ENCODE measurements at regions not wholly inside any gene's neighbourhood (a gene's known extent, or its start where the extent isn't known, plus 50 kb on each side); places are given as distances from the start of the nearest gene placed in this dataset.
"Not testable (repeated sequence)": the region's sequence is repeated elsewhere in the genome, so short reads cannot be mapped to it uniquely, and the experiment has no call there.

DNA sequence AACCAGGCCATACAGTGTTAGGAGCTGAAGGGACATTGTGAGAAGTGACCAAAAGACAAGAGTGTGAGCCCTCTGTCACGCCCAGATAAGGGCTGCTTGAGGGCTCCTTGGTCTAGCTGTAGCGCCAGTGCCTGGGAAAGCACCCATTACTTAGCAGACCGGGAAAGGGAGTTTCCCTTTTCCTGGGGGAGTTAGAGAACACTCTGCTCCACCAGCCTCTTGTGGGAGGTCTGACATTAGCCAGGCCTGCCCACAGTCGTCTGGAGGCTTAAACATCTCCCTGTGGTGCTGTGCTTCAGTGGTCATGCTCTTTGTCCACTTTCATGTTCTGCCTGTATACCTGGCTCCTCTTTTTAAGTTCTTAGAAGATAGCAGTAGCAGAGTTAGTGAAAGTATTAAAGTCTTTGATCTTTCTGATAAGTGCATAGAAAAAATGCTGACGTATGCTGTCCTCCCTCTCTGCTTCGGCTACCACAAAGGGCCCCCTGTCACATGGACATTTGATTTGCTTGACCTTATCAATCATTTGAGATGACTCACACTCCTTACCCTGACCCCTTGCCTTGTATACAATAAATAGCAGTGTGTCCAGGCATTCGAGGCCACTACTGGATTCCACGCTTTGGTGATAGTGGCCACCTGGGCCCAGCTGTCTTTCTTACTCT lies 201.5 kb upstream of the ECI2 start:
- no TSS peak for BruUV-seq (replicated peaks)
- Histone ChIP-seq H3K4me1 (ENCODE audit: control insufficient read depth, insufficient read depth, low read length) (no peaks in the 10 kb centered on the region), H3K36me3 (ENCODE audit: control insufficient read depth, insufficient read depth, low read length) (no peaks in the 10 kb centered on the region), H3K9me3 (ENCODE audit: control insufficient read depth, insufficient read depth, low read depth, low read length) (no peaks in the 10 kb centered on the region), H3K27me3 (ENCODE audit: control insufficient read depth, insufficient read depth, low read length) (no peaks in the 10 kb centered on the region), H3K27ac (ENCODE audit: low read length) (no peak overlapping the region), H3K4me3 (ENCODE audit: low read depth in 2 of 2, low read length in 2 of 2) (no peak overlapping the region)
- ATAC-seq = no peak
- TF ChIP-seq, protein P1, sequence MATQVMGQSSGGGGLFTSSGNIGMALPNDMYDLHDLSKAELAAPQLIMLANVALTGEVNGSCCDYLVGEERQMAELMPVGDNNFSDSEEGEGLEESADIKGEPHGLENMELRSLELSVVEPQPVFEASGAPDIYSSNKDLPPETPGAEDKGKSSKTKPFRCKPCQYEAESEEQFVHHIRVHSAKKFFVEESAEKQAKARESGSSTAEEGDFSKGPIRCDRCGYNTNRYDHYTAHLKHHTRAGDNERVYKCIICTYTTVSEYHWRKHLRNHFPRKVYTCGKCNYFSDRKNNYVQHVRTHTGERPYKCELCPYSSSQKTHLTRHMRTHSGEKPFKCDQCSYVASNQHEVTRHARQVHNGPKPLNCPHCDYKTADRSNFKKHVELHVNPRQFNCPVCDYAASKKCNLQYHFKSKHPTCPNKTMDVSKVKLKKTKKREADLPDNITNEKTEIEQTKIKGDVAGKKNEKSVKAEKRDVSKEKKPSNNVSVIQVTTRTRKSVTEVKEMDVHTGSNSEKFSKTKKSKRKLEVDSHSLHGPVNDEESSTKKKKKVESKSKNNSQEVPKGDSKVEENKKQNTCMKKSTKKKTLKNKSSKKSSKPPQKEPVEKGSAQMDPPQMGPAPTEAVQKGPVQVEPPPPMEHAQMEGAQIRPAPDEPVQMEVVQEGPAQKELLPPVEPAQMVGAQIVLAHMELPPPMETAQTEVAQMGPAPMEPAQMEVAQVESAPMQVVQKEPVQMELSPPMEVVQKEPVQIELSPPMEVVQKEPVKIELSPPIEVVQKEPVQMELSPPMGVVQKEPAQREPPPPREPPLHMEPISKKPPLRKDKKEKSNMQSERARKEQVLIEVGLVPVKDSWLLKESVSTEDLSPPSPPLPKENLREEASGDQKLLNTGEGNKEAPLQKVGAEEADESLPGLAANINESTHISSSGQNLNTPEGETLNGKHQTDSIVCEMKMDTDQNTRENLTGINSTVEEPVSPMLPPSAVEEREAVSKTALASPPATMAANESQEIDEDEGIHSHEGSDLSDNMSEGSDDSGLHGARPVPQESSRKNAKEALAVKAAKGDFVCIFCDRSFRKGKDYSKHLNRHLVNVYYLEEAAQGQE (IDR thresholded peaks at IDR 0.05; ENCODE audit: insufficient read depth in 1 of 2, low read depth in 2 of 2, low read length in 1 of 2) = no peak
- no peak for TF ChIP-seq SIN3A (IDR thresholded peaks at IDR 0.05; ENCODE audit: borderline replicate concordance, insufficient read depth, low read depth, low read length)
- intact Hi-C loops (cut with micrococcal nuclease; ENCODE audit: unreplicated experiment) (no loop called here), in situ Hi-C loops (cut with HindIII; ENCODE audit: low pct_unique_long_range_greater_than_20kb, low sequenced_read_pairs) (no loop called here)
- CTCF ChIA-PET = no interaction called here
- no peak for DNase-seq (ENCODE audit: low read depth, low spot score)
- POLR2A ChIA-PET = no interaction called here

DNA sequence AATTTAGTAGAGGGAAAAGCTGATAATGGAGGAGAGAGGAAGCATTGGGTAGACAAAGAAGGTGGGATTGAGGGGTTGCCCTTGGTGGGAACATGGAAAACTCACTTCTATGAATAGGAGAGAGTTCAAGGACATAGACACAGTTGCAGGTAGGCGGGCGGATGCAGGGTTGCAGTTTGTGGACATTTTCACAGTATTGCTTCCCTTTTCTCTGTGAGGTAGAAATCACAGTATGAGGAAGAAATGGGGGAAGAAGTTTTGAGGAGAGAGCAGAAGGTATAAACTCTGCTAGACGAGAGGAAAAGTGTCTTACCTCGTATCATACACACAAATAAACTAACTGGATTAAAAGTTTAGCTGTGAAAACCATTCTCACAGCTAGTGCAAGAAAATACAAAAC lies 200.7 kb upstream of the ECI2 start:
- H3K27ac ChIP-seq (ENCODE audit: low read length) = no peak overlapping the region
- DNase-seq (ENCODE audit: low read depth, low spot score) = no peak
- H3K9me3 ChIP-seq (ENCODE audit: control insufficient read depth, insufficient read depth, low read depth, low read length) = no peaks in the 10 kb centered on the region
- no peaks in the 10 kb centered on the region for H3K4me1 ChIP-seq (ENCODE audit: control insufficient read depth, insufficient read depth, low read length)
- no peak for ATAC-seq
- intact Hi-C loops (cut with micrococcal nuclease; ENCODE audit: unreplicated experiment) (no loop called here), in situ Hi-C loops (cut with HindIII; ENCODE audit: low pct_unique_long_range_greater_than_20kb, low sequenced_read_pairs) (no loop called here)
- H3K4me3 ChIP-seq (ENCODE audit: low read depth in 2 of 2, low read length in 2 of 2) = no peak overlapping the region
- no peaks in the 10 kb centered on the region for H3K27me3 ChIP-seq (ENCODE audit: control insufficient read depth, insufficient read depth, low read length)
- no TSS peak for BruUV-seq (replicated peaks)
- ChIA-PET CTCF (no interaction called here), POLR2A (no interaction called here)
- no peak for TF ChIP-seq POLR2AphosphoS5 (IDR thresholded peaks at IDR 0.05; ENCODE audit: low read depth, low read length)
- TF ChIP-seq TCF7L2 (IDR thresholded peaks at IDR 0.05; ENCODE audit: low read depth, low read length) = no peak
- TF ChIP-seq, protein P2, sequence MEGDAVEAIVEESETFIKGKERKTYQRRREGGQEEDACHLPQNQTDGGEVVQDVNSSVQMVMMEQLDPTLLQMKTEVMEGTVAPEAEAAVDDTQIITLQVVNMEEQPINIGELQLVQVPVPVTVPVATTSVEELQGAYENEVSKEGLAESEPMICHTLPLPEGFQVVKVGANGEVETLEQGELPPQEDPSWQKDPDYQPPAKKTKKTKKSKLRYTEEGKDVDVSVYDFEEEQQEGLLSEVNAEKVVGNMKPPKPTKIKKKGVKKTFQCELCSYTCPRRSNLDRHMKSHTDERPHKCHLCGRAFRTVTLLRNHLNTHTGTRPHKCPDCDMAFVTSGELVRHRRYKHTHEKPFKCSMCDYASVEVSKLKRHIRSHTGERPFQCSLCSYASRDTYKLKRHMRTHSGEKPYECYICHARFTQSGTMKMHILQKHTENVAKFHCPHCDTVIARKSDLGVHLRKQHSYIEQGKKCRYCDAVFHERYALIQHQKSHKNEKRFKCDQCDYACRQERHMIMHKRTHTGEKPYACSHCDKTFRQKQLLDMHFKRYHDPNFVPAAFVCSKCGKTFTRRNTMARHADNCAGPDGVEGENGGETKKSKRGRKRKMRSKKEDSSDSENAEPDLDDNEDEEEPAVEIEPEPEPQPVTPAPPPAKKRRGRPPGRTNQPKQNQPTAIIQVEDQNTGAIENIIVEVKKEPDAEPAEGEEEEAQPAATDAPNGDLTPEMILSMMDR (IDR thresholded peaks at IDR 0.05) = no peak
- TF ChIP-seq, protein P1 (IDR thresholded peaks at IDR 0.05; ENCODE audit: insufficient read depth in 1 of 2, low read depth in 2 of 2, low read length in 1 of 2) = no peak
- no peak for TF ChIP-seq SIN3A (IDR thresholded peaks at IDR 0.05; ENCODE audit: borderline replicate concordance, insufficient read depth, low read depth, low read length)
- no peaks in the 10 kb centered on the region for H3K36me3 ChIP-seq (ENCODE audit: control insufficient read depth, insufficient read depth, low read length)

DNA sequence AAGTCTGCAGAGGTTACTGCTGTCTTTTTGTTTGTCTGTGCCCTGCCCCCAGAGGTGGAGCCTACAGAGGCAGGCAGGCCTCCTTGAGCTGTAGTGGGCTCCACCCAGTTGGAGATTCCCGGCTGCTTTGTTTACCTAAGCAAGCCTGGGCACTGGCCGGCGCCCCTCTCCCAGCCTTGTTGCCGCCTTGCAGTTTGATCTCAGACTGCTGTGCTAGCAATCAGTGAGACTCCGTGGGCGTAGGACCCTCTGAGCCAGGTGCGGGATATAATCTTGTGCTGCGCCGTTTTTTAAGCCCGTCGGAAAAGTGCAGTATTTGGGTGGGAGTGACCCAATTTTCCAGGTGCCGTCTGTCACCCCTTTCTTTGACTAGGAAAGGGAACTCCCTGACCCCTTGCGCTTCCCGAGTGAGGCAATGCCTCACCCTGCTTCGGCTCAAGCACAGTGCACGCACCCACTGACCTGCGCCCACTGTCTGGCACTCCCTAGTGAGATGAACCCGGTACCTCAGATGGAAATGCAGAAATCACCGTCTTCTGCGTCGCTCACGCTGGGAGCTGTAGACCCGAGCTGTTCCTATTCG lies 198.9 kb upstream of the ECI2 start:
- H3K9me3 ChIP-seq (ENCODE audit: control insufficient read depth, insufficient read depth, low read depth, low read length); CTCF ChIA-PET; BruUV-seq (replicated peaks); H3K4me1 ChIP-seq (ENCODE audit: control insufficient read depth, insufficient read depth, low read length); intact Hi-C loops (cut with micrococcal nuclease; ENCODE audit: unreplicated experiment); ATAC-seq; H3K27me3 ChIP-seq (ENCODE audit: control insufficient read depth, insufficient read depth, low read length); H3K27ac ChIP-seq (ENCODE audit: low read length); H3K4me3 ChIP-seq (ENCODE audit: low read depth in 2 of 2, low read length in 2 of 2); DNase-seq (ENCODE audit: low read depth, low spot score); H3K36me3 ChIP-seq (ENCODE audit: control insufficient read depth, insufficient read depth, low read length); in situ Hi-C loops (cut with HindIII; ENCODE audit: low pct_unique_long_range_greater_than_20kb, low sequenced_read_pairs); POLR2A ChIA-PET: not testable (repeated sequence)

All from Panc1 (cell line).